GM13976 (cell line): ENCODE measurements at regions not wholly inside any gene's neighbourhood (a gene's known extent, or its start where the extent isn't known, plus 50 kb on each side); places are given as distances from the start of the nearest gene placed in this dataset.

Source experiments
- DNase-seq: peaks from one replicate; pipeline ENCODE4 v3.0.0; 2012; ENCODE audit warnings: low spot score
- in situ Hi-C: fragments of 300-500 bp; cut with MboI; formaldehyde crosslinking; loops from one replicate; pipeline ENCODE4 v1.12.0; 2022; ENCODE audit warnings: low sequenced_read_pairs, mixed read lengths, inconsistent platforms; ENCODE audit not compliant: unreplicated experiment
- TF ChIP-seq, protein P1 (sequence below): IDR thresholded peaks from 2 replicates; pipeline ENCODE4 v1.5.1; 2012; ENCODE audit warnings: borderline replicate concordance, mild to moderate bottlenecking; ENCODE audit not compliant: insufficient read depth; ENCODE audit errors: extremely low read depth, missing control alignments, control extremely low read depth

DNA sequence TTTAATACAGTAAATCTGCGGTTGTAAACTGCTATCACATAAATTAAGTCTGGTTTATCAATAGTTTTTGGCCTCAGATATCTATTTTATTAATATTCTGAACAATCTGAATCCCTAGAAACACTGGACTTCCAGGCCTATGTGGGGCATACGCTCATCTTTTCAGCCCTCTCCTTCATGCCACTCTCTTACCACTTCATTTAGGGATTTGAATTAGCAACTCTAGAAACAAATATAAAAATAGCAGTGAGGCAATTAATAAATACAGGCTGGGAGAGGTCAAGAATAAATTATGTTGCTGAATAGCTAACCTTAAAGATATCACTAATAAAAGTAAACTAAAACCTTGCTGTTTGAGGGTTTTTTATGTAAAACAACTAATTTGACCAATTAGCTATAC is 480.3 kb upstream of the CD180 start:
- in situ Hi-C loops: no loop called here
- DNase-seq: no peak
- TF ChIP-seq, protein P1, sequence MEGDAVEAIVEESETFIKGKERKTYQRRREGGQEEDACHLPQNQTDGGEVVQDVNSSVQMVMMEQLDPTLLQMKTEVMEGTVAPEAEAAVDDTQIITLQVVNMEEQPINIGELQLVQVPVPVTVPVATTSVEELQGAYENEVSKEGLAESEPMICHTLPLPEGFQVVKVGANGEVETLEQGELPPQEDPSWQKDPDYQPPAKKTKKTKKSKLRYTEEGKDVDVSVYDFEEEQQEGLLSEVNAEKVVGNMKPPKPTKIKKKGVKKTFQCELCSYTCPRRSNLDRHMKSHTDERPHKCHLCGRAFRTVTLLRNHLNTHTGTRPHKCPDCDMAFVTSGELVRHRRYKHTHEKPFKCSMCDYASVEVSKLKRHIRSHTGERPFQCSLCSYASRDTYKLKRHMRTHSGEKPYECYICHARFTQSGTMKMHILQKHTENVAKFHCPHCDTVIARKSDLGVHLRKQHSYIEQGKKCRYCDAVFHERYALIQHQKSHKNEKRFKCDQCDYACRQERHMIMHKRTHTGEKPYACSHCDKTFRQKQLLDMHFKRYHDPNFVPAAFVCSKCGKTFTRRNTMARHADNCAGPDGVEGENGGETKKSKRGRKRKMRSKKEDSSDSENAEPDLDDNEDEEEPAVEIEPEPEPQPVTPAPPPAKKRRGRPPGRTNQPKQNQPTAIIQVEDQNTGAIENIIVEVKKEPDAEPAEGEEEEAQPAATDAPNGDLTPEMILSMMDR: no peak

DNA sequence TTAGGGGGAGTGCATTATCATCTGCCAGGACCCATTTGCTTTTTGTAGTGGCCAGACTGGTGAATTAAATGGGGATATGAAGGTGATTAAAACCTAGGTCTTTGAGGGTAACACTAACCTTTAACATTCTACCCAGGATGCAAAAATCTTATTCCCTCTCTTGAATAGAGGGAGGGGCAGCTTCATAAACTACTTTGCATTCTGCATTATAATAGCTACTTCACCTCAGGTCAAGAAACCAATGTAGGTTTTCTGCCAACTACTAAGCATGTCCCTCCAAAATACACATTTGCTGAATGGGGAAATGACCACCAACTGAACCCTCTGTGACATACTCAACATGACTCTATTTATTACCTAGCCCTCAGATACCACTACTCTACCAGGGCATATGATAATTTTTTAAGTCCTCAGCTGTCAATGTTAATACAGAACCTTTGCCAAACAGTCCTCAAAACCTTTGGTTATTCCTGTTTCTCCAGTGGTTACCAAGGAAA is 477.6 kb upstream of the CD180 start:
- in situ Hi-C loops: no loop called here
- DNase-seq: no peak
- TF ChIP-seq, protein P1: no peak

DNA sequence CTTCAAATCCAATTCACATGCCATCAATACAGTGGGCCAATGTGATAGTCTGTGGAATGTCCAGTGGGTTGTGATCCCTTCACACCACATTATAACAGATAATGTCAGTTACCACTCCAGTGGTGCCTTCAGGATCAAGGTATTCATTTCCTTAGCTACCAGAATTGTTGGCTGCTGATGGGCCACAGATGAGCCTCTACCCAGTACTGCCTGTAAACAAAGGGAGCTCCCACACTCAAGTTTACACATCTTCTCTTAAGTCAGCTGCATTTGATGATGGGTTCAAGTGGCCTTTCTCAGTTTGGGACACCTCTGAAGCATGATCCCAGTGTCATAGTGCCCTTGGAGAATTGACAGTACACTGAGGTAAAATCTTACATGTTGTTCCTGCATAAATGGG is 477.0 kb upstream of the CD180 start:
- DNase-seq: no peak
- in situ Hi-C loops: no loop called here
- TF ChIP-seq, protein P1: no peak

DNA sequence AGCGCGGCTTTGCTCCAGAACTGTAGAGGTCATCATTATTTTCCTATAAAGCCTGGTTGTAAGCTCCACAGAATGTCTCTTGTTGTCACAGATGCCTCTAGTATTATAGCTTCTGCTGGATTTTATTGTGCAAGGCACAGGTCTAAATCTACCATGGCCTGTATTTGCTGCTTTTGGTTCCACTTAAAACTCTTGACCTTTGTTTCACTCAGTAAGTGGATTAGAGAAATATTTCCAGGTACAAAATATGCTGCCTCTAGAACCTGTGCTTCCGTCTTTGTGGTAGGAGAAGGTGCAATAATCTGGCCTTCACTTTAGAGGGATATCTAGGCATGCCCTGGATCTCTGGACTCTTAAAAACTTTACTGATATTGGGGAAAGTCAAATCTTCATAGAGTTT is 476.6 kb upstream of the CD180 start:
- TF ChIP-seq, protein P1: no peak
- in situ Hi-C loops: no loop called here
- no peak for DNase-seq

DNA sequence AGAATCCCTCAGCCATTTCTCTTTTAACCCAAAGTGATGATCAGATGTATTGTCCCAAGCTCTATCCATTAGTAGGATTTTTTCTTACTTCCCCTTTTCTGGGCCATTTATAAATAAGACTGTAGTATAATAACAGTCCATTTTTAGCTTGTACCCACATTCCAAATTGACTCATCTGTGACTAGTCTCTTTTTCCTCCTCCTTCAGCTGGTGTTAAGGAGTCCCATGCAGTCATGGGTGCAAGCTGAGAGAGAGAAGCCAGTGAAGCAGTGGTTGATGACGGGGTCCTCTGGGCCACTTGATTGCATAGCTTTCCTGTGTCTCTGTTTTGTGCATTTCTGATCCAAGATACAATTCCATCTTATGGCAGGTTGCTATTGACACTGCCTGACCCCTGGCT is 476.0 kb upstream of the CD180 start:
- in situ Hi-C loops: no loop called here
- DNase-seq: no peak
- TF ChIP-seq, protein P1: no peak

DNA sequence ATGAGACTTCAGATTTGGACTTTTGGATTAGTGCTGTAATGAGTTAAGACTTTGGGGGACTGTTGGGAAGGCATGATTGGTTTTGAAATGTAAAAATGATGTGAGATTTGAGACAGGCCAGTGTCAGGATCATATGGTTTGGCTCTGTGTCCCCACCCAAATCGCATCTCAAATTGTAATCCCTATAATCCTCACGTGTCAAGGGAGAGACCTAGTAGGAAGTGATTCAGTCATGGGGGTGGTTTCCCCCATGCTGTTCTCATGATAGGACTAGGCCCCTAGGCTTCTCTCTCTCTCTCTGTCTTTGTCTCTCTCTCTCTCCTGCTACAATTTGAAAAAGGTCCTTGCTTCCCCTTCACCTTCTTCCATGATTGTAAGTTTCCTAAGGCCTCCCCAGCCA is 473.3 kb upstream of the CD180 start:
- DNase-seq: no peak
- in situ Hi-C loops: no loop called here
- TF ChIP-seq, protein P1: no peak

DNA sequence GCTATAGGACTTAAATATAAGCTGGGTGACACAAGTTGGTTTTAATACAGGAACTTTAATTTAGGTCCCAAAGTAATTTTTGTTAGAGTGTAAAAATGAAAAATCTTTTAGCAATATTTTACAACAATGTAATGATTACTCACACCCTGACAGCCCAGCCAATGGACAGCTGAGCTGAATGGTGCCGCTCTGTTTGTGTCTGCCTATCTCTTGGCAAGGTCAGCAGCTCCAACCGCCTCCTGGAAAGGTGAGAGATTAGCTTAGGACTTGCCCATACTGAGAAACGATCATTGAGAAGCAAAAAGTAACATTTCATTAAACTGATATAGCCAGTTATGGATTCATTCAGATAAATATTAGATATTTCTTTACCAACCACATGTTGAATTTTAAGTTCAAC is 463.6 kb upstream of the CD180 start:
- TF ChIP-seq, protein P1: no peak
- DNase-seq: no peak
- in situ Hi-C loops: no loop called here
